ENCODE measurements at regions not wholly inside any gene's neighbourhood (a gene's known extent, or its start where the extent isn't known, plus 50 kb on each side); places are given as distances from the start of the nearest gene placed in this dataset.

GRCh38 chr3:59605318-59605717 is 555.5 kb upstream of the CFAP20DC start:
- Mint-ChIP-seq H3K36me3 (ENCODE audit: low read depth) (no peaks in the 10 kb centered on the region), H3K27me3 (no peaks in the 10 kb centered on the region), H3K4me1 (ENCODE audit: low read depth) (no peaks in the 10 kb centered on the region), H3K27ac (no peak overlapping the region), H3K4me3 (no peak overlapping the region), H3K9me3 (no peaks in the 10 kb centered on the region)
- DNase-seq (no peak), ATAC-seq (no peak)
- TF ChIP-seq, protein P1, sequence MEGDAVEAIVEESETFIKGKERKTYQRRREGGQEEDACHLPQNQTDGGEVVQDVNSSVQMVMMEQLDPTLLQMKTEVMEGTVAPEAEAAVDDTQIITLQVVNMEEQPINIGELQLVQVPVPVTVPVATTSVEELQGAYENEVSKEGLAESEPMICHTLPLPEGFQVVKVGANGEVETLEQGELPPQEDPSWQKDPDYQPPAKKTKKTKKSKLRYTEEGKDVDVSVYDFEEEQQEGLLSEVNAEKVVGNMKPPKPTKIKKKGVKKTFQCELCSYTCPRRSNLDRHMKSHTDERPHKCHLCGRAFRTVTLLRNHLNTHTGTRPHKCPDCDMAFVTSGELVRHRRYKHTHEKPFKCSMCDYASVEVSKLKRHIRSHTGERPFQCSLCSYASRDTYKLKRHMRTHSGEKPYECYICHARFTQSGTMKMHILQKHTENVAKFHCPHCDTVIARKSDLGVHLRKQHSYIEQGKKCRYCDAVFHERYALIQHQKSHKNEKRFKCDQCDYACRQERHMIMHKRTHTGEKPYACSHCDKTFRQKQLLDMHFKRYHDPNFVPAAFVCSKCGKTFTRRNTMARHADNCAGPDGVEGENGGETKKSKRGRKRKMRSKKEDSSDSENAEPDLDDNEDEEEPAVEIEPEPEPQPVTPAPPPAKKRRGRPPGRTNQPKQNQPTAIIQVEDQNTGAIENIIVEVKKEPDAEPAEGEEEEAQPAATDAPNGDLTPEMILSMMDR (IDR thresholded peaks at IDR 0.05), result no peak
- CTCF ChIA-PET, result no interaction called here
- intact Hi-C loops (cut with micrococcal nuclease), result no loop called here
- POLR2A ChIA-PET, result no interaction called here

DNA sequence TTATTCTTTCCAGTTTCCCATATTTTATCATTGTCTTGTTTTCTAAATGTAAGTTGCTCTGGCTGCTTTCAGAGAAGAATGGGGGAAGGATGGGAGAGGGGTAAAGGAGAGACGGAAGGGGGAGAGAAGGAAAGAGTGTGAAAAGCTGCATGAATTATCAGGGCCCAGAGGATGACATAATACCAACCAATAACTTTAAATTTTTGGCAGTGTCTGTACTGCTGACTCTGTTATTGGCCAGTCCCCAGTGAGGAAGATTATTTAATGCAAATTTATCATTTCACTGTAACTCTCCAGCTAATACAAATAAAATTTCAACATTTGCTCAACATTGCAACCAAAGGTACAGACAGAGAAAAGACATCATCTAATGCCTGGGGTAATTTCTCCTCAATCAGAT is 551.7 kb upstream of the CFAP20DC start:
- no peak overlapping the region for H3K4me3 Mint-ChIP-seq
- DNase-seq (no peak), ATAC-seq (no peak)
- ChIA-PET CTCF (no interaction called here), POLR2A (no interaction called here)
- H3K9me3 Mint-ChIP-seq, result no peaks in the 10 kb centered on the region
- no peaks in the 10 kb centered on the region for H3K27me3 Mint-ChIP-seq
- no peaks in the 10 kb centered on the region for H3K4me1 Mint-ChIP-seq (ENCODE audit: low read depth)
- TF ChIP-seq, protein P1 (IDR thresholded peaks at IDR 0.05), result no peak
- no peak overlapping the region for H3K27ac Mint-ChIP-seq
- H3K36me3 Mint-ChIP-seq (ENCODE audit: low read depth), result no peaks in the 10 kb centered on the region
- intact Hi-C loops (cut with micrococcal nuclease), result no loop called here

DNA sequence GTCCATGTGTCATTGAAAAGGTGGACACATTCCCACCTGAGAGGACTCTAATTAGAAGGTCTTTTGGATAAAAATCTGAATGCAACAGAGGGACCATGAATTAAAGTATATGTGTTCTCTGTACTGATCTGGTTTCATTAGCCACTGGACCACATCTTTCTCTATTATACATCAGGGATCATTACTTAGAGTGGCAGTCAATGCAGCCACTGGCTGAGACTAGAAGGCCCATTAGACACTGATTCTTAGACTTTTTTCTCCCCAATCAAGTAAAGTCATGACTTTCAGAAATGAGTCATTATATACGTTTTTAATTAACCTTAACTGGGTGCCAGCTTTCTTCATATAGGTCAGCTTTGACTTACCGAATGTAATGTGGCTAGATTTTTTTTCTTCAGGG is 550.8 kb upstream of the CFAP20DC start:
- POLR2A ChIA-PET, result interaction anchor here (0.6 kb wide), 1 partner anchor 21 kb away, joined by 3 read pairs; no protein-coding TSS in a partner anchor
- Mint-ChIP-seq H3K4me1 (ENCODE audit: low read depth) (no peaks in the 10 kb centered on the region), H3K36me3 (ENCODE audit: low read depth) (no peaks in the 10 kb centered on the region), H3K4me3 (no peak overlapping the region), H3K27me3 (no peaks in the 10 kb centered on the region), H3K9me3 (no peaks in the 10 kb centered on the region), H3K27ac (no peak overlapping the region)
- TF ChIP-seq, protein P1 (IDR thresholded peaks at IDR 0.05), result no peak
- intact Hi-C loops (cut with micrococcal nuclease), result no loop called here
- ATAC-seq, result no peak
- no peak for DNase-seq
- CTCF ChIA-PET, result no interaction called here

- no peaks in the 10 kb centered on the region for H3K4me1 Mint-ChIP-seq (ENCODE audit: low read depth)
- H3K36me3 Mint-ChIP-seq (ENCODE audit: low read depth), result no peaks in the 10 kb centered on the region
- TF ChIP-seq, protein P1 (IDR thresholded peaks at IDR 0.05), result no peak
- no peak for ATAC-seq
- H3K27ac Mint-ChIP-seq, result no peak overlapping the region
- no peaks in the 10 kb centered on the region for H3K9me3 Mint-ChIP-seq
- ChIA-PET CTCF (no interaction called here), POLR2A (no interaction called here)
- no peak for DNase-seq
- H3K4me3 Mint-ChIP-seq, result no peak overlapping the region
- intact Hi-C loops (cut with micrococcal nuclease), result no loop called here
- H3K27me3 Mint-ChIP-seq, result peaks cover 3% of the 10 kb centered on the region
These were observed 546.9 kb upstream of the CFAP20DC start for GRCh38 chr3:59596741-59597140.

- POLR2A ChIA-PET, result no interaction called here
- CTCF ChIA-PET, result no interaction called here
- ATAC-seq (no peak), DNase-seq (no peak)
- Mint-ChIP-seq H3K9me3 (no peaks in the 10 kb centered on the region), H3K27ac (no peak overlapping the region), H3K4me3 (no peak overlapping the region), H3K4me1 (ENCODE audit: low read depth) (no peaks in the 10 kb centered on the region), H3K36me3 (ENCODE audit: low read depth) (no peaks in the 10 kb centered on the region), H3K27me3 (peaks cover 3% of the 10 kb centered on the region)
- TF ChIP-seq, protein P1 (IDR thresholded peaks at IDR 0.05), result no peak
- intact Hi-C loops (cut with micrococcal nuclease), result no loop called here
These were observed 546.0 kb upstream of the CFAP20DC start for GRCh38 chr3:59595830-59596229.

Data from activated CD8-positive, alpha-beta T cell treated with anti-CD3 and anti-CD28 coated beads for 36 hours (primary cell).